GM12878 (cell line): ENCODE measurements at regions not wholly inside any gene's neighbourhood (a gene's known extent, or its start where the extent isn't known, plus 50 kb on each side); places are given as distances from the start of the nearest gene placed in this dataset.

Experiments
- ATAC-seq: fragments of 200-7000 bp; cut with Tn5 transposase; 3 replicates; pipeline ENCODE4 v1.9.1; 2020; ENCODE audit warnings: mild to moderate bottlenecking, moderate library complexity
- BruUV-seq: library from RNA; stranded (reverse); fragments of 400-500 nt; replicated peaks from 2 replicates; lab custom pipeline; 2021; lab: Mats Ljungman, UMichigan
- CTCF ChIA-PET: fragments of 300-600 bp; sonication (Branson Sonifier 250); formaldehyde crosslinking; extraction: SDS; loops from one replicate; lab custom pipeline; 2021; ENCODE audit warnings: inconsistent platforms; lab: Yijun Ruan, JAX
- POLR2A ChIA-PET: fragments of 350-600 bp; formaldehyde crosslinking; extraction: SDS; loops from one replicate; lab custom pipeline; 2021; ENCODE audit warnings: inconsistent platforms; lab: Charles Lee
- RAD21 ChIA-PET: fragments of 300-600 bp; sonication (Branson Sonifier 250); formaldehyde crosslinking; loops from one replicate; lab custom pipeline; 2023; ENCODE audit warnings: antibody characterized with exemption; ENCODE audit not compliant: unreplicated experiment; lab: Charles Lee
- SMC1A ChIA-PET: fragments of 300-600 bp; sonication (Branson Sonifier 250); formaldehyde crosslinking; loops from one replicate; lab custom pipeline; 2023; ENCODE audit not compliant: unreplicated experiment, uncharacterized antibody; lab: Charles Lee
- DNase-seq: peaks from one replicate; pipeline ENCODE4 v3.0.0-alpha.2; 2011; ENCODE audit warnings: low read depth, low spot score
- FAIRE-seq: peaks from 3 replicates; lab custom pipeline; 2011; peaks lifted over from hg19 to GRCh38; lab: Jason Lieb, UNC
- H2AFZ ChIP-seq: 2 replicates; pipeline ENCODE4 v1.6.0; 2011; ENCODE audit warnings: low read depth, low read length, control low read depth; ENCODE audit not compliant: control insufficient read depth
- H3K27ac ChIP-seq: 2 replicates; pipeline ENCODE4 v1.5.1; 2011; ENCODE audit warnings: control low read depth; ENCODE audit not compliant: control insufficient read depth, insufficient read depth
- H3K27me3 ChIP-seq, 2 experiments: replicated peaks in 1 of 2; 2 replicates each; pipeline versions ENCODE4 v1.6.0 to v1.6.1; 2011; ENCODE audit warnings: low read length in 1 of 2; ENCODE audit not compliant: control insufficient read depth in 2 of 2, insufficient read depth in 2 of 2
- H3K36me3 ChIP-seq, 2 experiments: 2 replicates each; pipeline ENCODE4 v1.5.1; 2011; ENCODE audit warnings: low read length in 1 of 2; ENCODE audit not compliant: control insufficient read depth in 2 of 2, insufficient read depth in 2 of 2
- H3K4me1 ChIP-seq: 2 replicates; pipeline ENCODE4 v1.6.1; 2011; ENCODE audit warnings: mild to moderate bottlenecking, low read length, moderate library complexity, mixed read lengths; ENCODE audit not compliant: control insufficient read depth, insufficient read depth
- H3K4me2 ChIP-seq: 2 replicates; pipeline ENCODE4 v1.6.0; 2011; ENCODE audit warnings: control low read depth; ENCODE audit not compliant: control insufficient read depth, insufficient read depth
- H3K4me3 ChIP-seq: fragments of 200-600 bp; sonication (generic); 2 replicates; pipeline ENCODE4 v1.5.1; 2016
- H3K79me2 ChIP-seq: 2 replicates; pipeline ENCODE4 v1.6.0; 2011; ENCODE audit warnings: low read length; ENCODE audit not compliant: control insufficient read depth, insufficient read depth
- H3K9ac ChIP-seq: 2 replicates; pipeline ENCODE4 v1.8.0; 2011; ENCODE audit warnings: low read length, control low read depth, mixed read lengths; ENCODE audit not compliant: control insufficient read depth, insufficient read depth
- H3K9me3 ChIP-seq: replicated peaks from 3 replicates; pipeline ENCODE4 v1.5.1; 2011; ENCODE audit warnings: mild to moderate bottlenecking, low read length; ENCODE audit not compliant: control insufficient read depth, insufficient read depth
- H4K20me1 ChIP-seq: 2 replicates; pipeline ENCODE4 v1.6.0; 2011; ENCODE audit not compliant: control insufficient read depth, insufficient read depth
- ASH2L ChIP-seq: fragments of 300-600, 200-600 bp; sonication (generic); IDR thresholded peaks from 2 replicates; pipeline ENCODE4 v1.6.1; 2017; ENCODE audit warnings: low read depth, mild to moderate bottlenecking, borderline replicate concordance
- DPF2 ChIP-seq: fragments of 450-650 bp; IDR thresholded peaks from 2 replicates; pipeline ENCODE4 v1.6.1; 2017; ENCODE audit warnings: mild to moderate bottlenecking
- GATAD2B ChIP-seq: fragments of 450-650 bp; conservative IDR thresholded peaks from 2 replicates; pipeline ENCODE4 v1.6.1; 2017; ENCODE audit warnings: low read depth, mild to moderate bottlenecking, moderate library complexity
- IKZF1 ChIP-seq: fragments of 450-650 bp; conservative IDR thresholded peaks from 2 replicates; pipeline ENCODE4 v1.6.1; 2017; ENCODE audit warnings: antibody characterized with exemption, mild to moderate bottlenecking
- NBN ChIP-seq: fragments of 450-650 bp; IDR thresholded peaks from 2 replicates; pipeline ENCODE4 v1.6.1; 2016
- SIX5 ChIP-seq: IDR thresholded peaks from 2 replicates; pipeline ENCODE4 v1.6.1; 2011; ENCODE audit warnings: mild to moderate bottlenecking, low read depth, low read length, moderate library complexity; ENCODE audit not compliant: severe bottlenecking
- SMAD1 ChIP-seq: fragments of 450-650 bp; IDR thresholded peaks from 2 replicates; pipeline ENCODE4 v1.6.1; 2018; ENCODE audit warnings: mild to moderate bottlenecking, low read depth; ENCODE audit not compliant: partially characterized antibody
- SP1 ChIP-seq: IDR thresholded peaks from one replicate; pipeline ENCODE4 v1.6.1; 2011; ENCODE audit warnings: low read depth, low read length
- SRF ChIP-seq, 2 experiments: IDR thresholded peaks; 2 replicates each; pipeline ENCODE4 v1.6.1; 2011; ENCODE audit warnings: low read depth in 2 of 2, low read length in 2 of 2, mild to moderate bottlenecking in 1 of 2, moderate library complexity in 1 of 2
- TCF7 ChIP-seq: IDR thresholded peaks from 2 replicates; pipeline ENCODE4 v1.6.1; 2014; ENCODE audit warnings: antibody characterized with exemption, borderline replicate concordance
- WGBS: methylation state at CpG from one replicate; pipeline ENCODE4 v1.1.6; 2016; ENCODE audit warnings: low lambda C conversion rate; ENCODE audit not compliant: insufficient replicate concordance, insufficient coverage; ENCODE audit errors: missing lambda C conversion rate; 5-methylcytosine and 5-hydroxymethylcytosine counted together
- in situ Hi-C: fragments of 300-500 bp; cut with MboI; formaldehyde crosslinking; loops from 9 replicates; pipeline ENCODE4 v1.14.3; 2018; ENCODE audit warnings: mixed read lengths
- intact Hi-C: fragments of 100-400 bp; cut with micrococcal nuclease; formaldehyde crosslinking; loops from one replicate; pipeline ENCODE4 v1.14.2; 2022; ENCODE audit not compliant: unreplicated experiment
- TF ChIP-seq, protein P1 (sequence below): fragments of 150-350 bp; IDR thresholded peaks from 2 replicates; pipeline ENCODE4 v1.6.1; 2016; ENCODE audit warnings: low read depth, low read length

DNA sequence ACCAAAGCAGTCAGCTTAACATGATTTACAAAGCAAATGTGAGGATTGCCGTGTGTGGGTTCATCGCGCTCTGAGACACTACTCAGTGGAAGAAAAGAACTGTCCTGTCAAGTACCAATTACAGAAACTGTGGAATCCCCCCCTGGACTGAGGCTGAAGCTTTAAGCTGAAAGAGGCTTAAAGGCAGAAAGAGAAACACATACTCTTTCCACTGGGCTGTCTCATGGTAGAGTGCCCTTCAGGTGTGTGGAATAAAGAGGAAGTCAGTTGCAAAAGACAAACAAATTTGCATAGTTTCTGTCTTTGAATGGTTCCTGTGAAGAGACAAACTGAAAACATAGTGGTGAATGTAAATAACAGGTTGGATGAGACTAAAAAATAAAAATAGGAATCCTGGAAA is 560.4 kb upstream of the SYNCRIP start:
- Histone ChIP-seq H3K4me3 (no peak overlapping the region), H4K20me1 (no peaks in the 10 kb centered on the region), H2AFZ (no peak overlapping the region), H3K79me2 (no peaks in the 10 kb centered on the region)
- in situ Hi-C loops = no loop called here
- no peak for DNase-seq
- TF ChIP-seq NBN (no peak), SMAD1 (no peak), TCF7 (no peak), IKZF1 (no peak), DPF2 (no peak), SIX5 (no peak), GATAD2B (no peak), SP1 (no peak), SRF (IDR thresholded peaks at IDR 0.05; ENCODE audit: low read depth in 2 of 2, low read length in 2 of 2) (no peak), ASH2L (no peak)
- TF ChIP-seq, protein P1, sequence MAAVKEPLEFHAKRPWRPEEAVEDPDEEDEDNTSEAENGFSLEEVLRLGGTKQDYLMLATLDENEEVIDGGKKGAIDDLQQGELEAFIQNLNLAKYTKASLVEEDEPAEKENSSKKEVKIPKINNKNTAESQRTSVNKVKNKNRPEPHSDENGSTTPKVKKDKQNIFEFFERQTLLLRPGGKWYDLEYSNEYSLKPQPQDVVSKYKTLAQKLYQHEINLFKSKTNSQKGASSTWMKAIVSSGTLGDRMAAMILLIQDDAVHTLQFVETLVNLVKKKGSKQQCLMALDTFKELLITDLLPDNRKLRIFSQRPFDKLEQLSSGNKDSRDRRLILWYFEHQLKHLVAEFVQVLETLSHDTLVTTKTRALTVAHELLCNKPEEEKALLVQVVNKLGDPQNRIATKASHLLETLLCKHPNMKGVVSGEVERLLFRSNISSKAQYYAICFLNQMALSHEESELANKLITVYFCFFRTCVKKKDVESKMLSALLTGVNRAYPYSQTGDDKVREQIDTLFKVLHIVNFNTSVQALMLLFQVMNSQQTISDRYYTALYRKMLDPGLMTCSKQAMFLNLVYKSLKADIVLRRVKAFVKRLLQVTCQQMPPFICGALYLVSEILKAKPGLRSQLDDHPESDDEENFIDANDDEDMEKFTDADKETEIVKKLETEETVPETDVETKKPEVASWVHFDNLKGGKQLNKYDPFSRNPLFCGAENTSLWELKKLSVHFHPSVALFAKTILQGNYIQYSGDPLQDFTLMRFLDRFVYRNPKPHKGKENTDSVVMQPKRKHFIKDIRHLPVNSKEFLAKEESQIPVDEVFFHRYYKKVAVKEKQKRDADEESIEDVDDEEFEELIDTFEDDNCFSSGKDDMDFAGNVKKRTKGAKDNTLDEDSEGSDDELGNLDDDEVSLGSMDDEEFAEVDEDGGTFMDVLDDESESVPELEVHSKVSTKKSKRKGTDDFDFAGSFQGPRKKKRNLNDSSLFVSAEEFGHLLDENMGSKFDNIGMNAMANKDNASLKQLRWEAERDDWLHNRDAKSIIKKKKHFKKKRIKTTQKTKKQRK = no peak
- TF ChIP-seq, all 136 proteins: peak for 0
- RAD21 ChIA-PET = no interaction called here
- FAIRE-seq (no peak), ATAC-seq (no peak)
- no peaks in the 10 kb centered on the region for H3K36me3 ChIP-seq
- no peaks in the 10 kb centered on the region for H3K4me1 ChIP-seq
- no peak overlapping the region for H3K9ac ChIP-seq
- SMC1A ChIA-PET = no interaction called here
- intact Hi-C loops = no loop called here
- no peaks in the 10 kb centered on the region for H3K9me3 ChIP-seq
- WGBS = 11% methylated on average over 3 of the region's 3 CpGs
- CTCF ChIA-PET = no interaction called here
- BruUV-seq = no TSS peak
- POLR2A ChIA-PET = no interaction called here
- no peaks in the 10 kb centered on the region for H3K27me3 ChIP-seq
- no peak overlapping the region for H3K4me2 ChIP-seq
- H3K27ac ChIP-seq = no peak overlapping the region
